Transverse colon (tissue), 4 donors: ENCODE measurements at regions not wholly inside any gene's neighbourhood (a gene's known extent, or its start where the extent isn't known, plus 50 kb on each side); places are given as distances from the start of the nearest gene placed in this dataset.
A peak's percentile ranks its signal among the peaks of the same experiment; 100 is the strongest.

Experiments used
- DNase-seq: peaks from one replicate; pipeline ENCODE4 v3.0.0-alpha.2; 2019
- H3K27ac ChIP-seq, 4 donors: fragments of 200-600 bp; sonication (generic); 2 replicates each; pipeline ENCODE4 v1.5.1; 2016 to 2018; ENCODE audit warnings: inconsistent platforms in 4 of 4
- H3K27me3 ChIP-seq: fragments of 200-600 bp; sonication (generic); 2 replicates; pipeline ENCODE4 v1.5.1; 2017; ENCODE audit warnings: inconsistent platforms
- H3K36me3 ChIP-seq, 4 donors: fragments of 200-600 bp; sonication (generic); 2 replicates each; pipeline ENCODE4 v1.5.1; 2017 to 2019; ENCODE audit warnings: inconsistent platforms in 4 of 4
- H3K4me1 ChIP-seq, 4 donors: fragments of 200-600 bp; sonication (generic); 2 replicates each; pipeline ENCODE4 v1.5.1; 2017 to 2020; ENCODE audit warnings: inconsistent platforms in 4 of 4
- H3K4me3 ChIP-seq, 4 donors: fragments of 200-600 bp; sonication (generic); 1 replicate in 1 of 4; 2 replicates in 3 of 4; pipeline versions ENCODE4 v1.5.1 to v1.6.1; 2017 to 2019; ENCODE audit warnings: inconsistent platforms in 4 of 4
- H3K9me3 ChIP-seq, 2 donors: fragments of 200-600 bp; sonication (generic); 2 replicates each; pipeline ENCODE4 v1.5.1; 2017 to 2019; ENCODE audit warnings: inconsistent platforms in 2 of 2
- CTCF ChIP-seq, 5 experiments: fragments of 200-600 bp in 3 of 5; fragments of 450-650 bp in 2 of 5; sonication (generic) in 3 of 5; IDR thresholded peaks; 1 replicate in 2 of 5; 2 replicates in 3 of 5; pipeline ENCODE4 v1.5.1; 2016 to 2017; ENCODE audit warnings: antibody characterized with exemption in 5 of 5, inconsistent platforms in 3 of 5, mild to moderate bottlenecking in 2 of 5, moderate library complexity in 1 of 5
- EP300 ChIP-seq: sonication (generic); formaldehyde crosslinking; IDR thresholded peaks from one replicate; pipeline ENCODE4 v1.6.1; 2017; ENCODE audit warnings: antibody characterized with exemption, low read depth
- POLR2A ChIP-seq: fragments of 450-650 bp; IDR thresholded peaks from one replicate; pipeline ENCODE4 v1.6.1; 2016; ENCODE audit warnings: antibody characterized with exemption, mild to moderate bottlenecking, moderate library complexity
- POLR2AphosphoS5 ChIP-seq, 3 donors: sonication (generic); formaldehyde crosslinking; IDR thresholded peaks; one replicate each; pipeline ENCODE4 v1.6.1; 2016; ENCODE audit warnings: antibody characterized with exemption in 3 of 3
- WGBS, 2 donors: methylation state at CpG; one replicate each; pipeline ENCODE4 v1.1.5; 2018; ENCODE audit warnings: low coverage in 1 of 2; 5-methylcytosine and 5-hydroxymethylcytosine counted together
- in situ Hi-C, 4 donors: fragments of 200-750 bp; cut with MboI; loops; one replicate each; pipeline versions ENCODE4 v1.15.0 to v1.15.1; 2017; ENCODE audit warnings: low sequenced_read_pairs in 3 of 4, low pct_ligation_motif_present in 1 of 4, low pct_unique_long_range_greater_than_20kb in 1 of 4
- intact Hi-C: fragments of 100-400 bp; cut with DNase I; formaldehyde crosslinking; loops from one replicate; pipeline ENCODE4 v1.15.1; 2023; ENCODE audit warnings: low total_unique reads

GRCh38 chr2:106272216-106272807 is 78.2 kb upstream of the UXS1 start:
- no peak overlapping the region for H3K4me3 ChIP-seq
- H3K4me1 ChIP-seq = peaks cover 0 to 13% (median 7%) of the 10 kb centered on the region in 4 donors
- no peaks in the 10 kb centered on the region for H3K9me3 ChIP-seq
- intact Hi-C loops (no loop called here), in situ Hi-C loops (no loop called here)
- TF ChIP-seq CTCF (IDR thresholded peaks at IDR 0.05) (no peak), POLR2A (no peak), EP300 (no peak), POLR2AphosphoS5 (IDR thresholded peaks at IDR 0.05) (no peak)
- 55 to 69% methylated on average over 4 to 7 of the region's 7 CpGs for WGBS, 2 donors
- no peaks in the 10 kb centered on the region for H3K36me3 ChIP-seq
- DNase-seq = no peak
- no peaks in the 10 kb centered on the region for H3K27me3 ChIP-seq
- H3K27ac ChIP-seq = no peak overlapping the region

GRCh38 chr2:106270471-106270891 is 76.4 kb upstream of the UXS1 start:
- Histone ChIP-seq H3K9me3 (no peaks in the 10 kb centered on the region), H3K27me3 (no peaks in the 10 kb centered on the region), H3K27ac (peak overlapping the region in 2 of 4 donors; percentile 3 to 55), H3K36me3 (no peaks in the 10 kb centered on the region), H3K4me3 (peak overlapping the region; percentile 1 to 51 (median 19)), H3K4me1 (peaks cover 0 to 13% (median 7%) of the 10 kb centered on the region in 4 donors)
- no peak for TF ChIP-seq EP300
- TF ChIP-seq CTCF (IDR thresholded peaks at IDR 0.05) = no peak
- TF ChIP-seq POLR2AphosphoS5 (IDR thresholded peaks at IDR 0.05) = no peak
- no peak for TF ChIP-seq POLR2A
- WGBS, 2 donors = 64% methylated on average over 9 of the region's 9 CpGs; no CpG with 5 or more reads in 1 of the 2 donors
- intact Hi-C loops = no loop called here
- in situ Hi-C loops = no loop called here
- DNase-seq = no peak

GRCh38 chr2:106269591-106270291 is 75.6 kb upstream of the UXS1 start:
- peak overlapping the region; percentile 1 to 51 (median 19) for H3K4me3 ChIP-seq
- no peaks in the 10 kb centered on the region for H3K27me3 ChIP-seq
- no peak for TF ChIP-seq EP300
- peak in 2 of 3 donors; percentile 15 to 38 for TF ChIP-seq POLR2AphosphoS5 (IDR thresholded peaks at IDR 0.05)
- peak; percentile 13 for TF ChIP-seq POLR2A
- TF ChIP-seq CTCF (IDR thresholded peaks at IDR 0.05) = no peak
- peaks cover 0 to 13% (median 7%) of the 10 kb centered on the region in 4 donors for H3K4me1 ChIP-seq
- H3K27ac ChIP-seq = peak overlapping the region in 3 of 4 donors; percentile 3 to 55 (median 3)
- intact Hi-C loops = no loop called here
- no peaks in the 10 kb centered on the region for H3K36me3 ChIP-seq
- peak; percentile 72 for DNase-seq
- WGBS, 2 donors = 18 to 80% methylated on average over 1 to 40 of the region's 44 CpGs
- H3K9me3 ChIP-seq = no peaks in the 10 kb centered on the region
- in situ Hi-C loops = no loop called here

- H3K9me3 ChIP-seq = no peaks in the 10 kb centered on the region
- peaks cover 0 to 13% (median 7%) of the 10 kb centered on the region in 4 donors for H3K4me1 ChIP-seq
- H3K4me3 ChIP-seq = no peak overlapping the region
- 60 to 84% methylated on average over 1 to 4 of the region's 4 CpGs for WGBS, 2 donors
- no peak for TF ChIP-seq POLR2AphosphoS5 (IDR thresholded peaks at IDR 0.05)
- no peak for TF ChIP-seq CTCF (IDR thresholded peaks at IDR 0.05)
- no peak for TF ChIP-seq POLR2A
- TF ChIP-seq EP300 = no peak
- no peak for DNase-seq
- H3K27ac ChIP-seq = no peak overlapping the region
- in situ Hi-C loops = no loop called here
- H3K27me3 ChIP-seq = no peaks in the 10 kb centered on the region
- intact Hi-C loops = no loop called here
- no peaks in the 10 kb centered on the region for H3K36me3 ChIP-seq
Measured at GRCh38 chr2:106267997-106268396, 73.9 kb upstream of the UXS1 start.
